ENCODE measurements at regions not wholly inside any gene's neighbourhood (a gene's known extent, or its start where the extent isn't known, plus 50 kb on each side); places are given as distances from the start of the nearest gene placed in this dataset.
"Not testable (repeated sequence)": the region's sequence is repeated elsewhere in the genome, so short reads cannot be mapped to it uniquely, and the experiment has no call there.

DNA sequence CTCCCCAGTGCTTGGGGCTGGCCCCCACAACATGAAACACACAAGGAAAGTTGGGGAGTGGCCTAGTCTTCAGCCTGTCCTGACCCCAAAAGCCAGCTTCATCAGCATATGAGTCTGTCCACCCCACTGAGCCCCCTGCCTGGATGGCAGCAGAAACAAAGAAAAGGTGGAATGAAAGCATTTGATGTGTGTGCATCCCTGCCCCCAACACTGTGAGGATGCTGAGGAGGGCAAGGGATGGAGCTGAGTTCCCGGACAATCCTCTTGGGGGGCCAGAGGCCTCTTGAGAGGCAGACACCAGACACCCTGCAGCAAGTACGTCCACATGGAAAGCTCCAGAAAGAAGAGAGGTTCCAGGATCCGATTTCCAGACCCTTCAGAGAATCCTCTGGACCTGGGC lies 113.5 kb upstream of the PPP1R26 start:
- DNase-seq, result no peak

DNA sequence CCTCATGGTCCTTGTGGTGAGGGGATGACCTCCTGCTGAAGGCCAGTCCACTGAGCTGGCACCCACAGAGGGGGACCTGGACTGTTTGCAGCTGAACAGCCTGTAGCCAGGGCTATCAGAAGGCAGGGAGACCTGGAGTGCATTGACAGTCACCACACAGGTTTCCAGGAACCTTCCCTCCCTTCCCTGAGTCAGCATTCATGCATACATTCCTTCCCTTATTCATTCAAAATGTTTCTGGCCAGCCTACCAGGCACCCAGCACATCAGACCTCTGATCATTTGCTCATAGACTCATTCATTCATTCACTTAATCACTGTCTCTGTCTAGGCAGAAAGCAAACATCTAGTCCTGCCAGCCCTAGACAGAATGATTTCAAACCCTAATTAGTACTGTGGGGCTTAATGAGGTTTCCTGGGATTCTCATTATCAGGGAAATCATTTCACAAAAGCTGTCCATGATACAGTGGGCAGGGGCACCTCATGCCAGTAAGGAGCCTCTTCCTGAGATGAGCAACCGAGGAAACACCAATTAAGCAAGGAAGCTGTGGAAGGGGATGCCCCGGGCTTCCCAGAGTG lies 110.1 kb upstream of the PPP1R26 start:
- no peak for DNase-seq

DNA sequence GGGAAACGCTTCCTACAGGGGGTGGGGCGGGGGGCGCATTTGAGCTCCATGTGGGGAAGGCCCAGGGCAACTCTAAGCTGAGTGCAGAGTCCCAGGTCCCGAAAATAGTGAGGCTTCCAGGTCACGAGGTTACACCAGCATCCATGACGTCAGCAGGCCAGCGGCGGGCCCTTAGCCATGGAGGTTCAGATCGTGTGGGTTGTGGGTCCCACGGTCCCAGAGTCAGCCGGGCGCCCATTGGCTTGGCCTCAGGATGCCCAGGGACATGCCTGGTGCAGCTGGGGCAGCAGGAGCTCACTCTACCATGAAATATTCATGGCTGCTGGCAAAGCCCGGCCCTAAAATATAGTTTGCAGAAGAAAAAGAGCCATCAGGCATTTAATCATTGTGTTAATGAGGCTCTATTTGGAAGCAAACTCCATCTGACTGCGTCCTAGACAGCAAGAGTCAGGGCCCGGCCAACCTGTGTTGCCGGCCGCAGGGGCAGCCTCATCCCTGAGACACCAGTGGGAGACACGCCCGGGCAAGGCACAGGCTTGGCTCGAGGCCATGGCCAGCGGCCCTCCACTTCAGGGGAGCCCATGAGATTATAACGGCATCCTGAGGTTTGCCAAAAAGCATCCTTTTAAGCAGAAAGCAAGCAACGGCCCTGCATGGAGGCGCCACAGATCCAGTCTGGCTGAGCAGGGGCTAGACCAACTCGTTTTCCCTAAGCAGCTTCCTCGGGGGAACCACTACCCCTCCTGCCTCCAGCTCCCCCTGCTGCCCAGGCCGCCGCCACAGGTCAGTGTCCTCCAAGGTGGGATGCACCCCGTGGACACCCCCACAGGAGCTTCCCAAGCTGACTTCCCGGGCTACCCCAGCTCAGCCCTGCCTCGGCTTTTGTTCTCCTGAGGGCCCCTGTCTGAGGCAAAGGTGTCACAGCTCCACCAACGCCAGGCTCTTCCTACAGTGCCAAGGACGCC lies 108.9 kb upstream of the PPP1R26 start:
- DNase-seq, result no peak

GRCh38 chr9:135371535-135371934 lies 108.0 kb upstream of the PPP1R26 start:
- DNase-seq, result no peak

- no peak for DNase-seq
These were observed 107.5 kb upstream of the PPP1R26 start for GRCh38 chr9:135372036-135372435.

GRCh38 chr9:135372501-135373008 lies 107.0 kb upstream of the PPP1R26 start:
- no peak for DNase-seq

DNA sequence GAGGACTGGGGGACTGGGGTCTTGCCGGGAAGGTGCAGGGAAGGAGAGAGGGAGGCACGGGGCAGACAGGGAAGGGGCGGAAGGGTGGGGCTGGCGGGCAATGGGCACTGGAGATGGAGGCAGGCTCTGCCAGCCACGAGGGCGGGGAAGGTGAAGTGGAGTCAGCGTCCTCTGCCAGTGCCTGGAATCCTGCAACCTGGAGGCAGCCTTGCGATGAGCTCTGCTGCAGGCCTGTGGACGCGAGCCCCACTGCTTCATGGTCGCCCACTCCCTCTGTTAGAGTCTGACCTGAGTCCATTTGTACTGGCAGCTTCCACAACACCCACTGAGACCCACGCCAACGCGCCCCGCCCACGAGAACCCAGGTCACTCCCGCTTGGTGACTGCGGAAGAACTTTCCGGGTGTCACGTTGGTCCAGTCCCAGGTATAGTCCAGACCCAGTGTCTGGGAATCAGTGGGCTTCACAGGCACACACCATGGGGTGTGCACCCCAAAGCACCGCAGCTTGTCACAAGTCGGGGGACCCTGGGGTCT lies 106.4 kb upstream of the PPP1R26 start:
- no peak for DNase-seq

GRCh38 chr9:135373820-135374219 lies 105.8 kb upstream of the PPP1R26 start:
- DNase-seq, result no peak

- DNase-seq, result no peak
These were observed 105.0 kb upstream of the PPP1R26 start for GRCh38 chr9:135374591-135374990.

- no peak for DNase-seq
These were observed 104.6 kb upstream of the PPP1R26 start for GRCh38 chr9:135375001-135375400.

DNA sequence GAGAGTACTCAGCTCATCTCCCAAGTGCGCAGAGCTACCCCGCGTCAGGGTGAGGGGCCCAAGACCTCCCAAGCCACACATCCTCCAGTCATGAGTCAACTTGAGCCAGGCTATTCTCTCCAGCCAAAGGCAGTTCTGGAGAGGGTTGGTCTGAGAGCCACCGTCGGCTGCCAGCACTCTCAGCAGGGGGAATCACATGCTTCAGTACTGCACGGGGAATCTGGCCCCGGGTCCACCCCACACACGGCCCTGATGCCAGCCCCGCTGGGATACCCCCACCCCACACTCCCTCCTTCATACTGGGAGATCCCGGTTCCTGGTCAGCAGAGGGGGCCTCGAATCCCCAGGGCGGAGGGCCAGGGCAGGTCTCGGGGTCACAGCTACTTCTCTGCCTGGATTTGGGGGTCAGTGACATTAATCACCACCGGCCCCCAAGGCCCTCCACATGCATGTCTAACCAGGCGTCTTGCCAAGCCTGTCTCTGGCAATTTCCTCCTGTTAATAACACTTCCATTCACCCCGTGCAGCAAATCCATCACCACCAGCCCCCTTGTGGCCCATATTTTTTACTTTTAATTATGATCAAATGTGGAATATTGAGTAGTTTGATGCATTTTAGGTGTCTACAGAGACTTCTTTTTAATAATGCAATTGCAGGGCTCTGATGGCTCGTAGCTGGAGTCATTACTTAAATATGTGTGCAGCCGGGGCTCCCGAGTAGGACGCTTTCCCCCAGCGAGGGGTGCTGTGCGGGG lies 102.9 kb upstream of the PPP1R26 start:
- DNase-seq, result no peak

DNA sequence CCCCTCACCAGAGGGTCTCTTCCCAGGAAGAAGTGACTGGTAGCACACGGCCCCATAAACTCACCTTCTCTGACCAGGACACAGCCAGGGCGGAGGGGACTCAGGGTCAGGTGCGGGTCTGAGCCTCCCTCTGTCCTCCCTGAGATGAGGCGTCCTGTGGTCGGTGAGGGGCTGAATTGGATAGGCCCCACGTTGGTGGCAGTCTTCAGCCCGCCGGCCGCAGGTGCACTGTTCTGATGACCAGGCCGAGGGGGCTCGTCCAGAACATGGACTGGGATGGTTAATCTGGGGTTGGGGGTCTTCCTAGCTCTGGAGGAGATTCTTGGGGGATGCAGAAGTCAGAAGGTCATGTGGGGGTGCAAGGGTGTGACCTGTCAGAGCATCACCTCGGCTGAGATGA lies 102.2 kb upstream of the PPP1R26 start:
- no peak for DNase-seq

- no peak for DNase-seq
These were observed 100.8 kb upstream of the PPP1R26 start for GRCh38 chr9:135378751-135379150.

DNA sequence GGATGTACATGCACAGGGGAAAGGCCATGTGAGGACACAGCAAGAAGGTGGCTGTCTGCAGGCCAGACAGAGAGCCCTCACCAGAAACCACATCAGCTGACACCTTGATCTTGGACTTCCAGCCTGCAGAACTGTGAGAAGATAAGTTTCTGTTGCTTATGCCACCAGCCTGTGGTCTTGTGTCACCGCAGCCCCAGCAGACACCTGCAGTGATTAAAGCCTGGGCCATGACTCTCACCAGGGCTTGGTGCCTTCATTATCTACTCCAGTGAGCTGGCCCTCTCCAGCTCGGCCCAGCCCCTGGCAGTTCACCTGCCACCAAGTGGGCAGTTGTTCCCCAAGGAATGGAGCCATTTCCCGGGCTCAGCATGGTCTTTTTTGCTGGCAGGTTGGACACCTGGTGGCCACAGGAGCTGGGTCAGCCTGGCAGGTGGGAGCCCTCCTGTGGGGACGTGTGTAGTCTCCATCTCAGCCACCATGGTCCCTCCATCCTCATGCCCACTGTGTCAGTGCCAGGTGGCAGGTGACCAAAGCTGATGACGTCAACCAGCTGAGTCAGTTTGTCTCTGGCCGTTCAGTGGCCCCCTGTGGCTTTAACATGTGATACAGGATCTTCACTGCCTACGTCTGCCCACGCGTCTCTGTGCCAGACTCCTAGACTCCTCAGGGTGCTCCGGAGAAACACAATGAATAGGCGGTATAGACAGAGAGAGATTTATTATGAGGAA lies 99.9 kb upstream of the PPP1R26 start:
- DNase-seq, result no peak

GRCh38 chr9:135380311-135380960 lies 99.1 kb upstream of the PPP1R26 start:
- DNase-seq, result no peak

- no peak for DNase-seq
These were observed 97.7 kb upstream of the PPP1R26 start for GRCh38 chr9:135381762-135382310.

GRCh38 chr9:135384226-135384625 lies 95.4 kb upstream of the PPP1R26 start:
- DNase-seq, result no peak

DNA sequence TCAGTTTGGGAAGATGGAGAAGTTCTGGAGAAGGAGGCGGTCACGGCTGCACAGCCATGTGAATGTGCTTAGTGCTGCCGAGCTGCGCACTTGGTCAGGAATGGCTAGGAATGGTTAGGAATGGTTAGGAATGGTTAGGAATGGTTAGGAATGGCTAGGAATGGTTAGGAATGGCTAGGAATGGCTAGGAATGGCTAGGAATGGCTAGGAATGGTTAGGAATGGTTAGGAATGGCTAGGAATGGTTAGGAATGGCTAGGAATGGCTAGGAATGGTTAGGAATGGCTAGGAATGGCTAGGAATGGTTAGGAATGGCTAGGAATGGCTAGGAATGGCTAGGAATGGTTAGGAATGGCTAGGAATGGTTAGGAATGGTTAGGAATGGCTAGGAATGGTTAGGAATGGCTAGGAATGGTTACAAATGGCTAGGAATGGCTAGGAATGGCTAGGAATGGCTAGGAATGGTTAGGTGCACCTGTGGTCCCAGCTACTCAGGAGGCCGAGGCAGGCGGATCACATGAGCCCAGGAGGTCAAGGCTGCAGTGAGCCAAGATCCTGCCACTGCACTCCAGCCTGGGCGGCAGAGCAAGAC lies 94.7 kb upstream of the PPP1R26 start:
- not testable (repeated sequence) for DNase-seq

- no peak for DNase-seq
These were observed 93.8 kb upstream of the PPP1R26 start for GRCh38 chr9:135385793-135386192.

GRCh38 chr9:135387976-135388375 lies 91.6 kb upstream of the PPP1R26 start:
- DNase-seq, result no peak

DNA sequence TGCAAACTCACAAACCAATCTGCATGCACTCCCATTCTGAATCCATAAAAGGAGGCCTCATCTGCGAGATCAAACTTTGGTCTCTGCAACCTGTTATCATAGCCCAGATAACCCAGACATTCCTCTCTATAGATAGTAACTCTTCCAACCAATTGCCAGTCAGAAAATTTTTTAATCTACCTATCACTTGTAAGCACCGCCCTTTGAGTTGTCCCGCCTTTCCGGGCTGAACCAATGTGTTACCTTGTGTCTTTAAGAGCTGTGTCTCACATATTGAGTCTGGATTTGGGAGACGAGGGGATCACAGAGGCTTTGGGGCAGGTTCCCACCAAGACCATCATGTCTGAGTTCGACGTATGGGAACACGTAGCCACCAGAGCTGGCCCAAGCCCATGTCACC lies 91.1 kb upstream of the PPP1R26 start:
- DNase-seq, result no peak
